ENCODE measurements at regions not wholly inside any gene's neighbourhood (a gene's known extent, or its start where the extent isn't known, plus 50 kb on each side); places are given as distances from the start of the nearest gene placed in this dataset.

GRCh38 chr5:32505756-32506155 lies 61.2 kb upstream of the ZFR start:
- no peak for DNase-seq
- in situ Hi-C loops (cut with HindIII; ENCODE audit: low pct_ligation_motif_present, low pct_unique_long_range_greater_than_20kb, low sequenced_read_pairs), result no loop called here

GRCh38 chr5:32504989-32505596 lies 60.6 kb upstream of the ZFR start:
- in situ Hi-C loops (cut with HindIII; ENCODE audit: low pct_ligation_motif_present, low pct_unique_long_range_greater_than_20kb, low sequenced_read_pairs), result no loop called here
- DNase-seq, result no peak

GRCh38 chr5:32504329-32504988 lies 59.9 kb upstream of the ZFR start:
- in situ Hi-C loops (cut with HindIII; ENCODE audit: low pct_ligation_motif_present, low pct_unique_long_range_greater_than_20kb, low sequenced_read_pairs), result no loop called here
- no peak for DNase-seq

GRCh38 chr5:32503261-32503660 lies 58.7 kb upstream of the ZFR start:
- in situ Hi-C loops (cut with HindIII; ENCODE audit: low pct_ligation_motif_present, low pct_unique_long_range_greater_than_20kb, low sequenced_read_pairs), result no loop called here
- no peak for DNase-seq

GRCh38 chr5:32501071-32502002 lies 56.8 kb upstream of the ZFR start:
- no peak for DNase-seq
- in situ Hi-C loops (cut with HindIII; ENCODE audit: low pct_ligation_motif_present, low pct_unique_long_range_greater_than_20kb, low sequenced_read_pairs), result no loop called here

- no peak for DNase-seq
- in situ Hi-C loops (cut with HindIII; ENCODE audit: low pct_ligation_motif_present, low pct_unique_long_range_greater_than_20kb, low sequenced_read_pairs), result no loop called here
Observed at GRCh38 chr5:32500181-32500580, 55.6 kb upstream of the ZFR start.

- in situ Hi-C loops (cut with HindIII; ENCODE audit: low pct_ligation_motif_present, low pct_unique_long_range_greater_than_20kb, low sequenced_read_pairs), result no loop called here
- no peak for DNase-seq
Observed at GRCh38 chr5:32499261-32499660, 54.7 kb upstream of the ZFR start.

- DNase-seq, result no peak
- in situ Hi-C loops (cut with HindIII; ENCODE audit: low pct_ligation_motif_present, low pct_unique_long_range_greater_than_20kb, low sequenced_read_pairs), result no loop called here
Observed at GRCh38 chr5:32498484-32498883, 53.9 kb upstream of the ZFR start.

GRCh38 chr5:32496104-32496503 lies 51.6 kb upstream of the ZFR start:
- in situ Hi-C loops (cut with HindIII; ENCODE audit: low pct_ligation_motif_present, low pct_unique_long_range_greater_than_20kb, low sequenced_read_pairs), result no loop called here
- DNase-seq, result no peak

- no peak for DNase-seq
- in situ Hi-C loops (cut with HindIII; ENCODE audit: low pct_ligation_motif_present, low pct_unique_long_range_greater_than_20kb, low sequenced_read_pairs), result no loop called here
Observed at GRCh38 chr5:32494827-32495226, 50.3 kb upstream of the ZFR start.

Measured in ACHN (cell line).